CD14-positive monocyte (primary cell): ENCODE measurements at regions not wholly inside any gene's neighbourhood (a gene's known extent, or its start where the extent isn't known, plus 50 kb on each side); places are given as distances from the start of the nearest gene placed in this dataset.
A peak's percentile ranks its signal among the peaks of the same experiment; 100 is the strongest.

Source experiments
- DNase-seq, 3 donors: peaks; one replicate each; pipeline ENCODE4 v3.0.0-alpha.2; 2011 to 2022
- H2AFZ ChIP-seq: 2 replicates; pipeline ENCODE4 v1.6.0; 2012; ENCODE audit warnings: mild to moderate bottlenecking, low read depth, low read length, inconsistent platforms; ENCODE audit not compliant: insufficient read depth, poor library complexity, severe bottlenecking
- H3K27ac ChIP-seq, 2 donors: 1 replicate in 1 of 2; 2 replicates in 1 of 2; pipeline ENCODE4 v1.5.1; 2012 to 2013; ENCODE audit warnings: low read length in 2 of 2, control low read depth in 1 of 2, inconsistent platforms in 1 of 2, low read depth in 1 of 2, mild to moderate bottlenecking in 1 of 2
- H3K27me3 ChIP-seq, 2 donors: one replicate each; pipeline versions ENCODE4 v1.6.0 to v1.6.1; 2011 to 2013; ENCODE audit warnings: low read length in 2 of 2; ENCODE audit not compliant: control insufficient read depth in 2 of 2, insufficient read depth in 2 of 2
- H3K36me3 ChIP-seq, 2 donors: replicated peaks in 1 of 2; 1 replicate in 1 of 2; 2 replicates in 1 of 2; pipeline versions ENCODE4 v1.5.1 to v1.6.1; 2012 to 2013; ENCODE audit warnings: low read length in 2 of 2, control low read depth in 1 of 2, inconsistent platforms in 1 of 2, mild to moderate bottlenecking in 1 of 2; ENCODE audit not compliant: insufficient read depth in 2 of 2, control insufficient read depth in 1 of 2
- H3K4me1 ChIP-seq, 2 donors: 1 replicate in 1 of 2; 2 replicates in 1 of 2; pipeline versions ENCODE4 v1.5.1 to v1.6.1; 2012 to 2013; ENCODE audit warnings: low read length in 2 of 2, control low read depth in 1 of 2, inconsistent platforms in 1 of 2, mild to moderate bottlenecking in 1 of 2, moderate library complexity in 1 of 2; ENCODE audit not compliant: insufficient read depth in 2 of 2, control insufficient read depth in 1 of 2
- H3K4me2 ChIP-seq: replicated peaks from 2 replicates; pipeline ENCODE3; 2012; ENCODE audit warnings: low read length, moderate library complexity, mild to moderate bottlenecking; ENCODE audit not compliant: poor library complexity, severe bottlenecking; ENCODE audit errors: extremely low read depth
- H3K4me3 ChIP-seq, 3 experiments: fragments of 200-600 bp in 1 of 3; sonication (generic) in 1 of 3; replicated peaks in 1 of 3; 1 replicate in 2 of 3; 2 replicates in 1 of 3; pipeline ENCODE4 v1.5.1; 2011 to 2013; ENCODE audit warnings: low read length in 3 of 3, mild to moderate bottlenecking in 3 of 3, control low read depth in 2 of 3, low read depth in 2 of 3, inconsistent platforms in 1 of 3, moderate library complexity in 1 of 3
- H3K79me2 ChIP-seq: 2 replicates; pipeline ENCODE4 v1.6.0; 2012; ENCODE audit warnings: mild to moderate bottlenecking, control low read depth, inconsistent platforms, low read length, moderate library complexity; ENCODE audit not compliant: insufficient read depth
- H3K9ac ChIP-seq: 2 replicates; pipeline ENCODE4 v1.6.0; 2017; ENCODE audit warnings: low read length, mild to moderate bottlenecking; ENCODE audit not compliant: insufficient read depth, poor library complexity, severe bottlenecking
- H3K9me3 ChIP-seq, 2 donors: replicated peaks in 1 of 2; 1 replicate in 1 of 2; 2 replicates in 1 of 2; pipeline versions ENCODE4 v1.5.1 to v1.6.1; 2012 to 2013; ENCODE audit warnings: low read length in 2 of 2, control low read depth in 1 of 2; ENCODE audit not compliant: control insufficient read depth in 1 of 2, insufficient read depth in 1 of 2
- H4K20me1 ChIP-seq: 2 replicates; pipeline ENCODE4 v1.6.0; 2012; ENCODE audit warnings: mild to moderate bottlenecking, low read length, control low read depth, moderate library complexity; ENCODE audit not compliant: insufficient read depth
- H3K27ac Mint-ChIP-seq, 7 donors: one replicate each; pipeline ENCODE4 v1.8.0; 2020; ENCODE audit warnings: mild to moderate bottlenecking in 7 of 7, mixed read lengths in 7 of 7, moderate library complexity in 6 of 7, inconsistent platforms in 2 of 7
- H3K27me3 Mint-ChIP-seq, 3 donors: one replicate each; pipeline ENCODE4 v1.8.0; 2021 to 2022; ENCODE audit warnings: low read depth in 3 of 3, mild to moderate bottlenecking in 3 of 3, mixed read lengths in 3 of 3, moderate library complexity in 3 of 3, inconsistent platforms in 1 of 3
- H3K36me3 Mint-ChIP-seq, 2 donors: one replicate each; pipeline ENCODE4 v1.8.0; 2020; ENCODE audit warnings: mixed read lengths in 2 of 2, inconsistent platforms in 1 of 2, mild to moderate bottlenecking in 1 of 2
- H3K4me1 Mint-ChIP-seq: one replicate; pipeline ENCODE4 v1.8.0; 2020; ENCODE audit warnings: mild to moderate bottlenecking, mixed read lengths
- H3K4me3 Mint-ChIP-seq, 2 donors: one replicate each; pipeline ENCODE4 v1.8.0; 2020; ENCODE audit warnings: mild to moderate bottlenecking in 2 of 2, mixed read lengths in 2 of 2, moderate library complexity in 1 of 2
- H3K9me3 Mint-ChIP-seq, 7 donors: one replicate each; pipeline ENCODE4 v1.8.0; 2020 to 2022; ENCODE audit warnings: mixed read lengths in 7 of 7, mild to moderate bottlenecking in 6 of 7, moderate library complexity in 6 of 7, inconsistent platforms in 2 of 7
- CTCF ChIP-seq: fragments of 200-600 bp; IDR thresholded peaks from one replicate; pipeline ENCODE4 v1.8.0; 2022; ENCODE audit warnings: antibody characterized with exemption, mild to moderate bottlenecking
- WGBS: methylation state at CpG from one replicate; pipeline ENCODE4 v1.1.5; 2013; ENCODE audit warnings: missing lambda C conversion rate; ENCODE audit not compliant: insufficient coverage; 5-methylcytosine and 5-hydroxymethylcytosine counted together
- intact Hi-C, 2 donors: fragments of 100-400 bp; cut with micrococcal nuclease; formaldehyde crosslinking; loops; one replicate each; pipeline versions ENCODE4 v1.15.0 to v1.15.1; 2023

DNA sequence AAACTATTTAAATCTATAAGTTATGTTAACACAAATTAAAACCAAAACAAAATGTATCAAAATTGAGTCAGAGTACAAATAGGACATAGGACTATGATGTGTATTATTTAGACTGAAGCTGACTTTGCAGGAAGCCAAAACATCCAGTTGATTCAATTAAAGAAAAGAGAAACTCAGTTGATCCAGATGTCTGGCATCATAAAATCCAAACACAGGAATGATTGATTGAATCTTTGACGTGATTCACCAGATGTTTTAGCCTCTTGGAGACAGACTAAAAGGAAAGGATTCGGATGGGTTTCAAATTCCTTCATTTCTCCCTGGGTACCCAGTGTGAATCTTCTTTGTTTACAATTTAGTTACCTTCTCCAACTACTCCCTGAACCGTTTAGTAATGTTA, 272.9 kb downstream of the IRS1 start:
- no peak overlapping the region for H3K4me3 Mint-ChIP-seq
- no peak for DNase-seq
- no peak for TF ChIP-seq CTCF

GRCh38 chr2:226524381-226524843, 275.2 kb downstream of the IRS1 start:
- H3K9me3 Mint-ChIP-seq, result peaks cover 0 to 8% (median 0%) of the 10 kb centered on the region in 7 donors
- no peaks in the 10 kb centered on the region for H3K36me3 ChIP-seq
- intact Hi-C loops, result no loop called here
- H3K4me3 ChIP-seq, result no peak overlapping the region
- peaks cover 0 to 4% of the 10 kb centered on the region in 2 donors for H3K9me3 ChIP-seq
- no peaks in the 10 kb centered on the region for H3K79me2 ChIP-seq
- H3K4me3 Mint-ChIP-seq, result no peak overlapping the region
- no peak for TF ChIP-seq CTCF
- H4K20me1 ChIP-seq, result no peaks in the 10 kb centered on the region
- no peaks in the 10 kb centered on the region for H3K4me1 ChIP-seq
- peaks cover 0 to 3% (median under 1%) of the 10 kb centered on the region in 3 donors for H3K27me3 Mint-ChIP-seq
- DNase-seq, result no peak
- no peaks in the 10 kb centered on the region for H3K27me3 ChIP-seq
- WGBS, result 93% methylated on average over 2 of the region's 2 CpGs
- no peaks in the 10 kb centered on the region for H3K4me1 Mint-ChIP-seq
- H3K27ac ChIP-seq, result no peak overlapping the region
- H3K9ac ChIP-seq, result no peak overlapping the region
- no peak overlapping the region for H3K4me2 ChIP-seq
- peak overlapping the region in 1 of 7 donors; percentile 32 for H3K27ac Mint-ChIP-seq
- no peaks in the 10 kb centered on the region for H3K36me3 Mint-ChIP-seq
- H2AFZ ChIP-seq, result no peak overlapping the region

More for the DNA sequence above, 272.9 kb downstream of the IRS1 start:
- Histone ChIP-seq H4K20me1 (no peaks in the 10 kb centered on the region), H3K79me2 (no peaks in the 10 kb centered on the region), H3K4me3 (no peak overlapping the region), H3K4me1 (no peaks in the 10 kb centered on the region), H3K9me3 (peaks cover 0 to 4% of the 10 kb centered on the region in 2 donors), H3K27me3 (no peaks in the 10 kb centered on the region), H2AFZ (no peak overlapping the region), H3K36me3 (no peaks in the 10 kb centered on the region), H3K4me2 (no peak overlapping the region), H3K9ac (no peak overlapping the region), H3K27ac (no peak overlapping the region)
- 86% methylated on average over 1 of the region's 3 CpGs for WGBS
- no peaks in the 10 kb centered on the region for H3K36me3 Mint-ChIP-seq
- intact Hi-C loops, result no loop called here
- H3K4me1 Mint-ChIP-seq, result no peaks in the 10 kb centered on the region
- no peak overlapping the region for H3K27ac Mint-ChIP-seq
- H3K27me3 Mint-ChIP-seq, result peaks cover 1 to 5% (median 1%) of the 10 kb centered on the region in 3 donors
- H3K9me3 Mint-ChIP-seq, result peaks cover 0 to 5% (median 0%) of the 10 kb centered on the region in 7 donors
